Esophagus (tissue), 2 donors: ENCODE measurements at regions not wholly inside any gene's neighbourhood (a gene's known extent, or its start where the extent isn't known, plus 50 kb on each side); places are given as distances from the start of the nearest gene placed in this dataset.

ENCODE experiments used
- H3K27ac ChIP-seq, 2 donors: one replicate each; pipeline ENCODE4 v1.5.1; 2013; ENCODE audit warnings: low read depth in 2 of 2, mild to moderate bottlenecking in 2 of 2, inconsistent platforms in 1 of 2, low read length in 1 of 2, moderate library complexity in 1 of 2
- H3K27me3 ChIP-seq, 2 donors: one replicate each; pipeline ENCODE4 v1.6.1; 2013; ENCODE audit warnings: low read length in 2 of 2, control low read depth in 1 of 2, mild to moderate bottlenecking in 1 of 2; ENCODE audit not compliant: insufficient read depth in 2 of 2, control insufficient read depth in 1 of 2
- H3K36me3 ChIP-seq, 2 donors: one replicate each; pipeline ENCODE4 v1.6.1; 2013; ENCODE audit warnings: low read length in 1 of 2; ENCODE audit not compliant: control insufficient read depth in 2 of 2, insufficient read depth in 2 of 2
- H3K4me1 ChIP-seq, 2 donors: one replicate each; pipeline ENCODE4 v1.6.1; 2013; ENCODE audit warnings: low read length in 1 of 2; ENCODE audit not compliant: control insufficient read depth in 2 of 2, insufficient read depth in 2 of 2
- H3K4me3 ChIP-seq, 2 donors: one replicate each; pipeline ENCODE4 v1.5.1; 2013; ENCODE audit warnings: low read length in 2 of 2, mild to moderate bottlenecking in 2 of 2, low read depth in 1 of 2, moderate library complexity in 1 of 2
- H3K9me3 ChIP-seq, 2 donors: one replicate each; pipeline ENCODE4 v1.6.1; 2013; ENCODE audit warnings: mild to moderate bottlenecking in 2 of 2, low read depth in 1 of 2, low read length in 1 of 2, moderate library complexity in 1 of 2; ENCODE audit not compliant: control insufficient read depth in 2 of 2, insufficient read depth in 1 of 2
- WGBS, 2 donors: extraction: QIAGEN DNeasy Blood & Tissue Kit; methylation state at CpG; one replicate each; pipeline ENCODE4 v1.1.7; 2013; 5-methylcytosine and 5-hydroxymethylcytosine counted together
- donor health status: healthy with polysubstance abuse.
- donor health status: Bipolar disorder and iron deficiency.

DNA sequence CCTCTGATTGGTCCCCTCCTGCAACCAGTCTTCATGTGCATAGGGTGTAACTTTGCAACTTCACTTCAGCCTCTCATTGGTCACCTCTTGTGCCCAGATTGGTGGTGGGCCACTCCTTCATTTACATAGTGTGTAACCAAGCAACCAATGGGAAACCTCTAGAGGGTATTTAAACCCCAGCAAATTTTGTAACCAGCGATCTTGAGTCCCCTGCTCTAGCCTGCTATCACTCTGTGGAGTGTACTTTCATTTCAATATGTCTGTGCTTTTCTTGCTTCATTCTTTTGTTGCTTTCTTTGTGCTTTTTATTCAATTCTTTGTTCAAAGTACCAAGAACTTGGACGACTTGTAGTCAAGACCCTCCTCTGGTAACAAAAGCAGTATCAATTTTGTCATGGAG lies 1336.9 kb upstream of the SPRY2 start:
- H3K4me1 ChIP-seq: no peaks in the 10 kb centered on the region
- H3K36me3 ChIP-seq: no peaks in the 10 kb centered on the region
- no peak overlapping the region for H3K4me3 ChIP-seq
- H3K9me3 ChIP-seq: peaks cover 0 to 5% of the 10 kb centered on the region in 2 donors
- WGBS, 2 donors: 80 to 86% methylated on average over 2 of the region's 2 CpGs
- no peak overlapping the region for H3K27ac ChIP-seq
- no peaks in the 10 kb centered on the region for H3K27me3 ChIP-seq

DNA sequence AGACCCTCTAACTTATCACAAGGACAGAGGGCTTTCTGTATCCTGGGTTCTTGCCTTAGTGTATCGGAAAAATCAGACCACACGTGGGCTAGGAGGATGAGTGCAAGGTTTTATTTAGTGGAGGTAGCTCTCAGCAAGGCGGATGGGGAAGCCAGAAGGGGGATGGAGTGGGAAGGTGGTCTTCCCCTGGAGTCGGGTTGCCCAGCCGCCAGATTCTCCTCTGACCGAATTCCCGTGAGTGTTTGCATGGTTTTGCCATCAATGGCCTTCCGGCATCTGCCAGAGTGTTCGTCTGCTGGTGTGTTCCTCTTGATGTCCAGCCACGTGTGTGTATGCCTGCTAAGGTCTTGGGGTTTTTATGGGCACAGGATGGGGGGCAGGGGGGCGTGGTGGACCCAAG lies 1335.1 kb upstream of the SPRY2 start:
- H3K4me3 ChIP-seq: no peak overlapping the region
- WGBS, 2 donors: 88% methylated on average over 11 of the region's 11 CpGs
- no peaks in the 10 kb centered on the region for H3K27me3 ChIP-seq
- H3K27ac ChIP-seq: no peak overlapping the region
- no peaks in the 10 kb centered on the region for H3K36me3 ChIP-seq
- H3K9me3 ChIP-seq: peaks cover 0 to 5% of the 10 kb centered on the region in 2 donors
- no peaks in the 10 kb centered on the region for H3K4me1 ChIP-seq

DNA sequence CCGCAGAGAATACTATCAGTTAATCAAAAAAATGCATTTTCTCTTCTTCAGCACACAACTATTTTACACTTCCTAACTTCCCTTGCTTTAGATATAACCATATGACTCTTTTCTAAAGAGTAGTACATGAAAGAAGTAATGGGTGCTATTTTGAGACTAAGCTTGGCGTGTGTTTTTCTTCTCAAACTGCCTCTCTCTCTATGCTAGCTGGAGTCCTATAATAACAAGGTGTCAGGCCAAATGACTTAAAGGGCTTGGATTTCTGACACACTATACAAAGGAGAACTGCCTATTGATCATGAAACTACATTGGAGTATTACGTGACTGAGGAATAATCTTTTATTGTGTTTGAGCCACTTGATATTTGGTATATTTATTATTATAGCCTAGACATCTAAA lies 1330.1 kb upstream of the SPRY2 start:
- 88 to 89% methylated on average over 3 of the region's 3 CpGs for WGBS, 2 donors
- Histone ChIP-seq H3K36me3 (no peaks in the 10 kb centered on the region), H3K27ac (no peak overlapping the region), H3K9me3 (peaks cover 0 to 2% of the 10 kb centered on the region in 2 donors), H3K4me3 (no peak overlapping the region), H3K4me1 (no peaks in the 10 kb centered on the region), H3K27me3 (no peaks in the 10 kb centered on the region)

DNA sequence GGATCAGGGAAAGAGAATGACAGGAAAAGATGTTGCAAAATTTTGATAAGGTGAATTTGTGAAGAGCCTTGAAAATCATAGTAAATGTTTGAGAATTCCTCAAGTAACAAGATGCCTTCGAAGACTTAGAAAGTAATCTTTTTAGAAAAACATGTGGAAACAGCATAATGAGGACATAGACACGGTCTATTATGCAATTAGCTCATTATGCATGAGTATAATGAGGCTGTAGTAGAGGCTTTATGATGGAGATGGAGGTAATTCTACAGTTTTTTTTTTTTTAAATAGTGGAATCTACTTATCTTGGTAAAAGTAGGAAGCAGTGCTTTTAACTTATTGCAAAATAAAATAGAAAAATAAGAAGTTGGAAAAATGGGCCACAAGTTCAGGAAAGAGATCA lies 1329.1 kb upstream of the SPRY2 start:
- WGBS, 2 donors: 55 to 58% methylated on average over 2 of the region's 2 CpGs

DNA sequence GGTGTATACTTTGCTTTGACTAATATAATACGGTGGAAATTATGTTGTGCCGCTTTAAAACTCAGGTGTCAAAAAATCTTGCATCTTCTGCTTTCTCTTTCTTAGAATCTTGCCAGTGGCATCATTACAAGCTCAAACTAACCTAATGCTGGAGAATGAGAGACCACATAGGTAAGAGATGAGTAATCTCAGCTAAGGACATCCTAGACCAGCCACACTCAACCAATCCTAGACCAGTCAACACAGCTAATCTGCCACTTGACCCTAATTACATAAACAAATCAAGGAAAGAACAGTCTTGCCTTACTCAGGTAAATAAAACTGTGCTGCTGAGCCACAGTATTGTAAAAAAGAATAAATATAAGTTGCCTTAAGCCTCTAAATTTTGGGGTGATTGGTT lies 1323.9 kb upstream of the SPRY2 start:
- H3K9me3 ChIP-seq: no peaks in the 10 kb centered on the region
- no peaks in the 10 kb centered on the region for H3K4me1 ChIP-seq
- 93 to 94% methylated on average over 2 of the region's 2 CpGs for WGBS, 2 donors
- no peaks in the 10 kb centered on the region for H3K36me3 ChIP-seq
- no peaks in the 10 kb centered on the region for H3K27me3 ChIP-seq
- no peak overlapping the region for H3K27ac ChIP-seq
- no peak overlapping the region for H3K4me3 ChIP-seq

More for the DNA sequence above, 1329.1 kb upstream of the SPRY2 start:
- Histone ChIP-seq H3K36me3 (no peaks in the 10 kb centered on the region), H3K4me3 (no peak overlapping the region), H3K27me3 (no peaks in the 10 kb centered on the region), H3K4me1 (no peaks in the 10 kb centered on the region), H3K27ac (no peak overlapping the region), H3K9me3 (no peaks in the 10 kb centered on the region)

DNA sequence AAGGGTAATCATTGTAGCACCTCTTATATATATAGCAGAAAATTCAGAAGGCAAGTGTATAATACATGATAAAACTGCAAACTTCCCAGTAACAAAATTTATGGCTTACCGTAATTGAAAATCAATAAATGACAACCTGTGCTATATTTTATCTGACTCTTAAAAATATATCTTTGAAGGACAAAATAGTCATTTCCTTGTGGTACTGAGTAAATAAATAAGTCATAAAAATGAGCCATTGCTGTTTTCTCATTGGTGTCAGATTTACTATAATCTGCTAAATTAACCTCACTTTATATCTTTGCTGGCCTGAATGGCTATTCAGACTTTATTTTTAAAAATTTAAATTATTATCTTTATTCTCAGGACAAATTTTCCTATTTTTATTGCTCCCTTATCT lies 1319.1 kb upstream of the SPRY2 start:
- Histone ChIP-seq H3K27me3 (no peaks in the 10 kb centered on the region), H3K9me3 (no peaks in the 10 kb centered on the region), H3K4me3 (no peak overlapping the region), H3K27ac (no peak overlapping the region), H3K4me1 (no peaks in the 10 kb centered on the region), H3K36me3 (no peaks in the 10 kb centered on the region)
- WGBS, 2 donors: 69 to 94% methylated on average over 1 of the region's 1 CpG

DNA sequence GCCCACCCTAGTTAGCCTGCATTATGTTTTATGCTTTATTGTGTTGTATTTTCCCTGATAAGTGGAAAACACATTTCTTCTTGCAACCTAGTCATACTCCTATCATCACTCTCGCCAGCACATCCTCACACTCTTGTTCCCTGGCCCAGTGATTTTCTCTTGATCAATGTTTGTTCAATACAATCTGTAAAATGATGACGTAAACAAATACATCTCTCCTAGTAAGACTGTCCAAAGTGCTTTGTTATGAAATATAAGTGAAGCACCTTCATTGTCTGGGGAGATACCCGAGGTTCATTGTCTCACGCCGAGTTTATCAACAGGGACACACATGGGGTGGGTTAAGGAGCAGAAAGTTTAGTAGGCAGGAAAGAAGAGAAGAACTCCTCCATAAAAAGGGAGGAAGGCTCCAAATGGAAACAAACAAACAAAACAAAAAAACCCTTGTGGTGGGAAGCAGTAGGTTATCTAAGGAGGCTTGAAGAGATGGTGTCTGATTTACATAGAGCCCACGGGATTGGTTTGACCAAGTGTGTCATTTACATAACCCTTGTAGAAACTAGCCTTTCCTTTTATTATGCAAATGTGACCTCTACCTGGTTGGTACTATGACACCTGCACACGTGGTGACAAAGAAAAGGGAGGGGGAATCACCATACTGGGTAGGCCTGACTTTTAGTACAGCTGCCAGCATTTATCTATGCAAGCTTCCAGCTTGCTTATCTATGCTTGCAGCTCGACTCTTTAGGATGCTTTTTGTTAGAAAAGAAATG lies 1317.9 kb upstream of the SPRY2 start:
- no peaks in the 10 kb centered on the region for H3K27me3 ChIP-seq
- WGBS, 2 donors: 71 to 75% methylated on average over 8 of the region's 8 CpGs

DNA sequence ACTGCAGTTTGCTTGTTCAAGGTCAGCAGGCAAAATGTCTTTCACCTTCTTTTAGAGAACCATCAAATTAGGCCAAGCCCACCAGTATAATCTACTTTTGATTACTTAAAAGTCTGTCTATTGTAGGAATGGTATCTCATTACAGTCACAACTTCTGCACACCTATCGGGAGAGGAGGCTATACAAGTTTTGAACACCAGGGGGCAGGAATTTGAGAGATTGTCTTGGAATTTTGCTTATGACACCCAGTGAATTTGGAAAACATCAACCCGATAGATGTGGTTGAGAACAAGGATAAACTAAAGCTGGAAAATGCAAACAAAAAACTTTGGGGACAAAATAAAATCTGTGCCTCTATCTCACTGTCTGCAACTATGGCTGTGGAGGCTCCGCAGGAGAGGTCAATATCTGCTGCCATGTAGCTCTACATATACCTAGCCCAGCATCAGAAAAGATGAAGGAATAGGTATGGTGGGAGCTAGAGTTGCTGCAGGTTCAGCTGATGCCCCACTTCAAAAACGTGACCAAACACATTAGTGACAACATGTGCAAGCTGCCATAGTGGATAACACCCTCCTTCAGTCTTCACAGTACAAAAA lies 1299.2 kb upstream of the SPRY2 start:
- Histone ChIP-seq H3K4me1 (no peaks in the 10 kb centered on the region), H3K27me3 (no peaks in the 10 kb centered on the region), H3K36me3 (no peaks in the 10 kb centered on the region), H3K4me3 (no peak overlapping the region), H3K9me3 (no peaks in the 10 kb centered on the region), H3K27ac (no peak overlapping the region)
- 74 to 75% methylated on average over 4 of the region's 4 CpGs for WGBS, 2 donors

More for the DNA sequence above, 1317.9 kb upstream of the SPRY2 start:
- no peaks in the 10 kb centered on the region for H3K9me3 ChIP-seq
- H3K36me3 ChIP-seq: no peaks in the 10 kb centered on the region
- H3K27ac ChIP-seq: no peak overlapping the region
- H3K4me3 ChIP-seq: no peak overlapping the region
- no peaks in the 10 kb centered on the region for H3K4me1 ChIP-seq

DNA sequence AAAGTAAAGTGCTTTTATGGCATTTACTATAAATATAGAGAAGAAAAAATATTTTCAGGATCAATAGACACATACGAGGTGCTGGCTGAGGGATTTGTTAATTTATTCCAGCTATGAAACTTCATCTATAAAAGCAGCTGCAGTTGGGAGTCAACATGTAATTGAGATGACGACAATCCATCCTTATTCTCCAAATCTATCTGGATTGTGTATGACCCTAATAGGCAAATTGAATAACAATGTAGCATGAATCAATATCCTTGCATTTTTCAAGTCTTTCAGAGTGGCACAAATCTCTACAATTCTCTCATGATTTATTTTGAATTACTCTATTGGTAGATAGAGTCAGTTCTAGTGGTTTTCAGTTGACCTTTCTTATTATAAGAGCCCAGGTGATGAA lies 1296.5 kb upstream of the SPRY2 start:
- Histone ChIP-seq H3K27me3 (no peaks in the 10 kb centered on the region), H3K36me3 (no peaks in the 10 kb centered on the region), H3K27ac (no peak overlapping the region), H3K4me3 (no peak overlapping the region), H3K4me1 (no peaks in the 10 kb centered on the region), H3K9me3 (no peaks in the 10 kb centered on the region)
- WGBS, 2 donors: 74 to 82% methylated on average over 2 of the region's 2 CpGs

DNA sequence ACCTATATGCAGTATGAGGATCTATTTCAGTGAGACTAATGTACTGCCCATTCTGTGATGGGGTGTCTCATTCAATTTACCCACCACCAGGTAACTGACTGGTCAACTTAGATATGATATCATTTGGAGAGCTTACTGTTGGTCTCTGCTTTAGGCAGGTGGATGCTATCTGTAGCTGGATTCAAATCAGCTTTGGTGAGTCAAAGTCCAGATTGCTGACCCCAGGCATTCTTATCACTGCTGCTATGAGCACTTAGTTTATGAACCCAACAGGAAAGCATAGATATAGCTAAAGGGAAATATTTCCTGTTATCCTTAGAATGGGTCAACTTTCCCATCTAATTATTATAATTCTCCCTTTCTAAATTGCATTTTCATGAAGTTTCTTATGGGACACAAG lies 1295.2 kb upstream of the SPRY2 start:
- H3K36me3 ChIP-seq: no peaks in the 10 kb centered on the region
- no peak overlapping the region for H3K4me3 ChIP-seq
- H3K27me3 ChIP-seq: no peaks in the 10 kb centered on the region
- no peaks in the 10 kb centered on the region for H3K9me3 ChIP-seq
- H3K4me1 ChIP-seq: no peaks in the 10 kb centered on the region
- H3K27ac ChIP-seq: no peak overlapping the region
